PC-9 (cell line): ENCODE measurements at regions not wholly inside any gene's neighbourhood (a gene's known extent, or its start where the extent isn't known, plus 50 kb on each side); places are given as distances from the start of the nearest gene placed in this dataset.

Experiments used
- EZH2 ChIP-seq: fragments of 200-600 bp; sonication (generic); IDR thresholded peaks from 2 replicates; pipeline ENCODE4 v1.8.0; 2017; ENCODE audit warnings: antibody characterized with exemption, low read depth
- TF ChIP-seq, protein P1 (sequence below): fragments of 200-600 bp; sonication (generic); conservative IDR thresholded peaks from 2 replicates; pipeline ENCODE4 v1.6.1; 2017; ENCODE audit warnings: mixed run types, antibody characterized with exemption, mild to moderate bottlenecking, moderate library complexity

DNA sequence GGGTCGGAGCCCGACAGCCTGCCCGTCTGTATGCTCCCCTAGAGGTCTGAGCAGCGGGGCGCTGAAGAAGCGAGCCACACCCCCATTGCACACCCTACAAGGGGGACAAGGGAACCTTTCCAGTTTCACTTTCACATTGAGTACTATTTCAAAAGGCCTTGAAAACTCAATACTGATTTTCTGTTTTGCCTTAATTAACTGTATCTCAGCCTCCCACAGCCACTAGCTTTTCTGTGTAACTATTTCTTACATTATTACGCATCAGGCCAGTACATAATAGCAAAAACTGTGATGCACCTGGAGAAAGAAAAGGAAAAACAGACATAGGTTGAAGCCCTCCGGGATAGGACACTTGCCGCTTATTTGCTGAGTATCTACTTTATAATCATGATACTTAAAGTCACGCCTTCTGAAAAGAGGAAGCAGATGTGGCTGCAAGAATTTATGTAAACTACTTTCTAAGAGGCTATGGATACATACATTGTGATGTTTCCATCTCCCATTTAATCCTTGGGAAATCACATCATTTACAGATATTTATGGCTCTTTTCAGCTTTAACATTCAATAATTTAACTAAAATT, 1719.5 kb downstream of the MRPL39 start:
- TF ChIP-seq, protein P1, sequence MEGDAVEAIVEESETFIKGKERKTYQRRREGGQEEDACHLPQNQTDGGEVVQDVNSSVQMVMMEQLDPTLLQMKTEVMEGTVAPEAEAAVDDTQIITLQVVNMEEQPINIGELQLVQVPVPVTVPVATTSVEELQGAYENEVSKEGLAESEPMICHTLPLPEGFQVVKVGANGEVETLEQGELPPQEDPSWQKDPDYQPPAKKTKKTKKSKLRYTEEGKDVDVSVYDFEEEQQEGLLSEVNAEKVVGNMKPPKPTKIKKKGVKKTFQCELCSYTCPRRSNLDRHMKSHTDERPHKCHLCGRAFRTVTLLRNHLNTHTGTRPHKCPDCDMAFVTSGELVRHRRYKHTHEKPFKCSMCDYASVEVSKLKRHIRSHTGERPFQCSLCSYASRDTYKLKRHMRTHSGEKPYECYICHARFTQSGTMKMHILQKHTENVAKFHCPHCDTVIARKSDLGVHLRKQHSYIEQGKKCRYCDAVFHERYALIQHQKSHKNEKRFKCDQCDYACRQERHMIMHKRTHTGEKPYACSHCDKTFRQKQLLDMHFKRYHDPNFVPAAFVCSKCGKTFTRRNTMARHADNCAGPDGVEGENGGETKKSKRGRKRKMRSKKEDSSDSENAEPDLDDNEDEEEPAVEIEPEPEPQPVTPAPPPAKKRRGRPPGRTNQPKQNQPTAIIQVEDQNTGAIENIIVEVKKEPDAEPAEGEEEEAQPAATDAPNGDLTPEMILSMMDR = no peak
- no peak for TF ChIP-seq EZH2
